HG03135 (cell line): ENCODE measurements at regions not wholly inside any gene's neighbourhood (a gene's known extent, or its start where the extent isn't known, plus 50 kb on each side); places are given as distances from the start of the nearest gene placed in this dataset.
"Not testable (repeated sequence)": the region's sequence is repeated elsewhere in the genome, so short reads cannot be mapped to it uniquely, and the experiment has no call there.

Experiments
- ATAC-seq: cut with Tn5 transposase; IDR thresholded peaks from one replicate; pipeline ENCODE4 v1.9.1; 2021; ENCODE audit warnings: mild to moderate bottlenecking, moderate library complexity; ENCODE audit not compliant: unreplicated experiment

DNA sequence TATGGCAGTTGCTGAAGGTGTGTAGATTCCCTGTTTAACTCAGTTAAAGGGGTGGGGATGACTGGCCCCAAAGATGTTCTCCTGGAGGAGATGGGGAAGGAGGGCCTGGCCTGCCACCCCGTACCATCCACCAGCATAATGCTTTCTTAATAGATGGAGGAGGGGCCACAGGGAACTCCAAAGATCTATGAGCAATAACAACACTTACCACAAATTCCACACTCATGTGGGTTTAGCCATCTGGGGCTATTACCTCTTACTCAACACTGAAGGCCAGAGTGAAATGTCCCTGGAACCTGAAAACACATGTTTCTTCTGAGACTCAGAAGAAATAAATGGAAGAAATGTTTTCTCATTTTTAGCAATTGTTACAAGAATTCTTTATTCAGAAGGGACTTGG lies 259.0 kb downstream of the CXCL12 start:
- no peak for ATAC-seq

DNA sequence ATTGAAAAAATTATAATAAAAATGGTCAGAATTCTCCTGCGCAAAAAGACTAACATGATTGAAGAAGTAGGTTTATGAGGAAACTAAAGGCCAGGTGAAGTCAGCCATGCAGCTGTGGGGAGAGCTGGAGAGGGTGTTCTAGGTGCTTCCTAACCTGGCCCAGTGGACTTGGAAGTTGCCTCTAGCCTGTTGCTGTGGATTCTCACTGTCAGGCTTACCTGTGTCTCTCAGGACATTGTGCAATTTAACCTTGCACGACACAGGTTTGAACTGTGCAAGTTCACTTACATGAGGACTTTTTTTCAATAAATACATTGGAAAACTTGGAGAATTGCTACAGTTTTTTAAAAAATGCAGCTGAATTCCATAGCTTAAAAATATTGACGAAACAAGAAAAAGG lies 266.4 kb downstream of the CXCL12 start:
- no peak for ATAC-seq

DNA sequence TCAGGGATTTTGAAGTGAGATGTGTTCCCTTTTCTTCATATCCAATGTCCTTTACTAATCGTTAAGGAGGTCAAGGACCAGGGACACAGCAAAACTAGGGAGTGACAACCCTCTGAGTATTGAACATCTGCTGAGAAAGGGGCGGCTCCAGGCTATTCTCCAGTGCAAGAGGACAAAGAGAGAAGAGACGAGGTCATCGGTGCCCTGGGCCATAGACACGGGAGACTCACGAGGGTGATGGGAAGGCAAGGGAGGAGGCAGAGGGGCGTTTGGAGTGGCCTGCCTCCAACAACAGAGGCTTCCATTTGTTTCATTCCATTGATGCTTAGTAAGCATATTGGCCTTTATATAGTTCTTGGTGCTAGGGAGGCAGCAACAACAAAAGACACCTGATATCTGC lies 268.4 kb downstream of the CXCL12 start:
- no peak for ATAC-seq

DNA sequence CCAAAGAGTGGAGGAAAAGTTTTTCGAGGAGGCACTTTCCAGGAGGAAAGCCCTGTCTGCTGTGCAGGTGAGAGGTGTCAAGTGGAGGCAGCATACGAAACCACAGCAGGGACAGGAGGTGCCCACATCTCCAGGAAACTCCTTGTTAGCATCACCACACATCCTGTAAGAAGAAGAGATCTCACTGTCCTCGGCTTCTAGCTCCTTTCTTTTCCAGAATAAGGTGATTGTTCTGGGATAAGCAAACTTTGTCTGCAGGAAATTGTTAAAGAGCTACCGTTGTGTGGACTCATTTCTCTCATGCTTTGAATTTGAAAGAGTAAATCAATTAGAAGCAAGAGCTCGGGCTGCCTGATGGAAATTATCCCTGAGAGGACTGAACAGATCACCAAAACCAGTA lies 269.4 kb downstream of the CXCL12 start:
- no peak for ATAC-seq

DNA sequence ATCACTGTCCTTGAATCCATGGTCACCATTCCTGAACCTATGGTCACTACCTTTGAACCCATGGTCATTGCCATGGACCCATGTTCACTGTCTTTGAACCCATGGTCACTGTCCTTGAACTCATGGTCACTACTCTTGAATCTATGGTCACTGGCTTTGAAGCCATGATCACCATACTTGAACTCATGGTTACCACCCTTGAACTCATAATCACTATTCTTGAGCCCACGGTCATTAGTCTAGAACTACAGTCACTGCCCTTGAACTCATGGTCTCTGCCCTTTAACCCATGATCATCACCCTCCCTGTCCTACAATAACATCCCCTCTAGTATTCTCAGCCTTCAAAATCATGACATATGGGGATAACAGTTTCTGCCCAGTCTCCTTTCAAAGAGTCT lies 270.5 kb downstream of the CXCL12 start:
- no peak for ATAC-seq

DNA sequence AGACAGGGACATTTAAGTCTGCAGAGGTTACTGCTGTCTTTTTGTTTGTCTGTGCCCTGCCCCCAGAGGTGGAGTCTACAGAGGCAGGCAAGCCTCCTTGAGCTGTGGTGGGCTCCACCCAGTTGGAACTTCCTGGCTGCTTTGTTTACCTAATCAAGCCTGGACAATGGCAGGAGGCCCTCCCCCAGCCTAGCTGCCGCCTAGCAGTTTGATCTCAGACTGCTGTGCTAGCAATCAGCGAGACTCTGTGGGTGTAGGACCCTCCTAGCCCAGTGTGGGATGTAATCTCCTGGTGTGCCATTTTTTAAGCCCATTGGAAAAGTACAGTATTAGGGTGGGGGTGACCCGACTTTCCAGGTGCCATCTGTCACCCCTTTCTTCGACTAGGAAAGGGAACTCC lies 272.6 kb downstream of the CXCL12 start:
- ATAC-seq: not testable (repeated sequence)

DNA sequence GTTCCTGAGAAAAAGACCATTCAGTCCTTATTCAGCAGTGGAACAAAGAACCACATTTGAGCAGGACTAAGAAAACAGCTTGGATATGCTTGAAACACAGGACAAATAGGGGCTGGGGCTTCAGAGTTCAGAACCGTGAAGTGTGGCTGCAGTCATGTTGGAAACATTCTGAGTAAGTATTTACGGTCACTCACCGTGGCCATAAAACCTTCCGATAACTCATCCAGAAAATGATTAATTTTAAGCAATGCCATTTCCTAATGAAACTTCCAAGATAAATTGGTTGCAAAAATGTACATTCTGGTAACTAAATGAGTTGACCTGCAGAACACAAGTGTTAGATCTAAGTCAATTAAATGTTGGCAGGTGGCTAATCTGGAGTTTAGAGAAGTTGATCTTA lies 279.2 kb downstream of the CXCL12 start:
- ATAC-seq: no peak

DNA sequence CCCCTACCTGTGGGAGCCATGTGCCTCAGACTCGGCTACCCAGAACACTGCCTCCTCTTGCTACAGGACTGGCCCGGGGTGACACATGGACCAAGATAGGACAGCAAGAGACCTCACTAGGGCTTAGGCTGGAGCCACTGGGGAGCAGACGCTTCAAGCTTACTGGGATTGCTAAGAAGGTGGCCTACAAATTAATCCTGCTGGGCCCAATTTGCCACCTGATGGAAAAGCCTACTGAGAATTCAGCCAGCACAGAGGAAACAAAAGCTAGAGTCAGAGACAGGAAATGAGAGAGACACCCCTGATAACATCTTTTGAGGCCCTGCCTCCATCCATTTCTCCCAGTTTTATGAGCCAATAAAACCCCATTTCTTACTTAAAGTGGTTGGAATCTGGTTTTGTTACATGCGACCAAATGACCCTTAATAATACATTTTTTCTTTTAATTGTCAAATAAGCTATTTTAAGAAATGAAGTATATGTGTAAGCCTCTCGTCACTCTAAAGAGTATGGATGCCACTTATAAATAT lies 282.1 kb downstream of the CXCL12 start:
- no peak for ATAC-seq

DNA sequence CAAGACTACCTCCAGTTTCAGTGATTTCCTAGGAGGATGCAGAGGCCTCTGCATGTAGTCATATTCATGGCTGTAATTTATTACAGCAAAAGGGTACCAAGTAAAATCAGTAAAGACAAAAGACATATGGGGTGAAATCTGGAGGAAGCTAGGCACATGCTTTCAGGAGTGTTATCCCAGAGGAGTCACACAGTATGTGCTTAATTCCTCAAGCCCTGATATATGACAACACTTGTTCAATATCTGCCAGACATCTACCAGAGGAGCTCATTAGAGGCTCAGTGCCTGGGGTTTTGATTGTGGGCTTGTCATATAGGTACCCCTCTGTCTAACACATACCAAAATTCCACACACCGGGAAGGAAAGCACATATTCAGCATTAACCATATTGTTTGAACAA lies 283.8 kb downstream of the CXCL12 start:
- no peak for ATAC-seq

DNA sequence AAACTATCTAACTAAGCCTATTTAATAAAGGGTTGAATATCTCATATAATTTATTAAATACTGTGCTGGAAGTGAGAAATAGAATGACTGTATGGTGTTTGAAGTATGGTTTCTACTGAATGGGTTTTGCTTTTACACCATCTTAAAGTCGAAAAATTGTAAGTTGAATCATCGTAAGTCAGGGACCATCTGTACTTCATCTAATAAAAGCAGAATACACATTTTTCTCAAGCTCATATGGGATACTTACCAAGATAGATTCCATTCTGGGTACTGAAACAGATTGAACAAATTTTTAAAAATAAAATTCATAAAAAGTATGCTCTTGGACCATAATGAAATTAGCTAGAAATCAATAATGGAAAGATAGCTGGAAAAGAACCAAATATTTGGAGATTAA lies 285.4 kb downstream of the CXCL12 start:
- no peak for ATAC-seq

DNA sequence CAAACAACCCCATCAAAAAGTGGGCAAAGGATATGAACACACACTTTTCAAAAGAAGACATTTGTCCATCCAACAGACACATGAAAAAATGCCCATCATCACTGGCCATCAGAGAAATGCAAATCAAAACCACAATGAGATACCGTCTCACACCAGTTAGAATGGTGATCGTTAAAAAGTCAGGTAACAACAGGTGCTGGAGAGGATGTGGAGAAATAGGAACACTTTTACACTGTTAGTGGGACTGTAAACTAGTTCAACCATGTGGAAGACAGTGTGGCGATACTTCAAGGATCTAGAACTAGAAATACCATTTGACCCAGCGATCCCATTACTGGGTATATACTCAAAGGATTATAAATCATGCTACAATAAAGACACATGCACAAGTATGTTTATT lies 288.7 kb downstream of the CXCL12 start:
- not testable (repeated sequence) for ATAC-seq

DNA sequence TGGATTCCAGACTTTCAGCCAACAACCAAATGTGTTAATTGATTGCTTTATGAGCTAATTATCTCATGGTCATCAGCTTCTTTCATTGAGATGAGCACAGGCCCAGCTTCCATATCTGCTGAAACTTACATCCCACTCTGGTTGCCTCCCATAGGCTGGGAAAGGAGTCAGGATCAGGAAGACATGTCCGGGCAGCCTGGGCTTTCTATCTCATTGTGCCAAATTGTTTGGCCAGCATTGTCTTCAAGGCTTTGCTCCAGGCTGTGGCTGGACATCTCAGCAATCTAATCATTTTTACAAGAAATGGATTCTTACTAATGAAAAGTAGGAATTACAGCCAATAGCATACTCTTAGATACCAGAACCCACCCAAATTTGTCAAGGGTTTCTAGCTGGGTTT lies 295.2 kb downstream of the CXCL12 start:
- ATAC-seq: no peak

DNA sequence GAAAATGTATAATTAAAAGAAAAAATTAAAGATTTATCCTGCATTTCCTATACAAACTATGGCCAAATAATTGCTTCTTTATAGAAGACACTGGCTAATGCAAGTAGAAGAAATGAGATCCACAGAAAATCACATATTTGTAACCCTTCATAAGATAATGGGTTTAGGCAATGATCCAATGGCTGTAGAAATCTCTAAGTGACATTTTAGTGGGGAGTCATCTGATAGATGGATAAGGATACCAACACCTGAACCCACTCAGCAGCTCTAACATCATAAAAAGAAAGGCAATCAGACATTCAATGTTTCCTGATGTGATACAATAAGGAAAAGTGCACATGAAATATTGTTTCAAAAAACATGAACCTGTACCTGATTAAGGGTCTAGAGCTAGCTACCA lies 297.5 kb downstream of the CXCL12 start:
- no peak for ATAC-seq

DNA sequence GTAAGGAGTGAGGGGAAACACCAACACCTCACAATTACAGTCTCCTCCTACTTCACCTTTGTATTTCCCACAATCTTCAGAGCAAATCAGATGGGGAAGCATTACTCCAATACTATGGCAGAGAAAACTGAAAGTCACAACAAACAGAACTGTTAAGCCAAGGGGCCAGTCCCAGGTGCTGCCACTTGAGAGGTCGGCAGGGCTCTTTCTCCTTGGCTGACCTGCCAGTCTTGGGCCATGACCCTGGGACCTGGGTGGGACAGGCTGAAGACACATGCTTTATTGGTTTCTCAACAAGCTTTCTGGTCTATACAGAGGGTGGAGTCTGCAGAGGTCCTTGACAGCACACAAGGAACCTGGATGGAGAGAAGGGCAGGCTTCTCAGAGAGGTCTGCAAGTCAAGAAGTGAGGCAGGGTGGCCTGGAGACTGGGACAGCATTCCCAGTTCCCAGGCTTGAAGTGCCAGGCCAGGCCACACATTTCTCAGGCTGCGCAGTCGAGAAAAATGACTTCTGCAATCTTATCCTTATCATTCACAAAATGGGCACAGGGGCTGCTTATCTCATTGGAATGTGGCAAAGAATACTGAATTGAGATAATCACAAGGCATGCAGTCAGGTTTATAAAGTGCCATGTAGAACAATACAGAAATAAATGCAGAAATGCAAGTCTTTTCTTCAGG lies 301.0 kb downstream of the CXCL12 start:
- no peak for ATAC-seq

DNA sequence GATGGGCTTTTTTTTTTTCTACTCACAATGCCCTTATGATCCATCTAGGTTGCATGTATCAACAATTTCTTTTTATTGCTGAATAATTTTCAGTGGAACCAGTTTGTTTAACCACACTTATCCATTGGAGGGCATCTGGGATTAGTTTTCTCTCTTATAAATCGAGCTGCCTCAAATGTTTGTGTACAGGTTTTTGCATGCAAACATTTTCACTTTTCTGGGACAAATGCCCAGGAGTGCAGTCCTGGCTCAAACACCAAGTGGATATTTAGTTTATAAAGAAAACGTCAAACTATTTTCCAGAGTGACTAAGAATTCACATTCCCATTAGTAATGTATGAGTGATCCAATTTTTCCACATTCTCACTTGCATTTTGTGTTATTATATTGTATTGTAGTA lies 313.4 kb downstream of the CXCL12 start:
- no peak for ATAC-seq

DNA sequence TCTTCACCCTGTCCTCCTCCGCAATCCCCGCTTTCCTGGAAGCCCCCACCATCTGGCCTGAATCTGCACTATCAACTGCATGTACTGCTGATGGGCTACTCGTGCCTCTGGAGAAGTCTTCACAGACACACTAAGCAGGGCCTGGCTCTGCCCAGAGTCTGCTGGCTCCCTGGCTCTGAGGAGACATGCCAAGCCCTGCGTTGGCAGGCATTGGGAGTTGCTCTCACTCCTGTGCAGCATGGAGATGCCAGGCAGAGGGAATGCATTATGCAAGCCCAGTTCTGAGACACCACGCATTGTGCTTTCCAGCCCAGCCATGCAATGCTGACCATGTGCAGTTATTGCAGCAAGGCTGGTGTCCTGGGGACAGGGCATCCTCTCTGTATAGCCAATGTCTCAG lies 314.6 kb downstream of the CXCL12 start:
- no peak for ATAC-seq

DNA sequence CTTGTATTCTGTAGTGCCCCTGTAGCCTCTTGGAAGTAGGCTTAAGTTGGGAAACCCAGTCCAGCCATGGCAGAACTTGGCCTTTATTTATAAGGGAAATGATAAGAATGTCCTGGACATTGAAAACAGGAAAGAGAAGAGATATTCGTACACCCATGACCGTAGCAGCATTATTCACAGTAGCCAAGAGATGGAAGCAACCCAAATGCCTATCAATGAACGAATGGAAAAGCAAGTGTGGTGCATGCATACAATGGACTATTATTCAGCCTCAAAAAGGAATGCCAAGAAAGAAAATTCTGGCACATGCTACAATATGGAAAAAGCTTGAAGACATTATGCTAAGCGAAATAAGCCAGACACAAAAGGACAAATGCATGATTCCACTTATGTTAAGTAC lies 315.3 kb downstream of the CXCL12 start:
- no peak for ATAC-seq

DNA sequence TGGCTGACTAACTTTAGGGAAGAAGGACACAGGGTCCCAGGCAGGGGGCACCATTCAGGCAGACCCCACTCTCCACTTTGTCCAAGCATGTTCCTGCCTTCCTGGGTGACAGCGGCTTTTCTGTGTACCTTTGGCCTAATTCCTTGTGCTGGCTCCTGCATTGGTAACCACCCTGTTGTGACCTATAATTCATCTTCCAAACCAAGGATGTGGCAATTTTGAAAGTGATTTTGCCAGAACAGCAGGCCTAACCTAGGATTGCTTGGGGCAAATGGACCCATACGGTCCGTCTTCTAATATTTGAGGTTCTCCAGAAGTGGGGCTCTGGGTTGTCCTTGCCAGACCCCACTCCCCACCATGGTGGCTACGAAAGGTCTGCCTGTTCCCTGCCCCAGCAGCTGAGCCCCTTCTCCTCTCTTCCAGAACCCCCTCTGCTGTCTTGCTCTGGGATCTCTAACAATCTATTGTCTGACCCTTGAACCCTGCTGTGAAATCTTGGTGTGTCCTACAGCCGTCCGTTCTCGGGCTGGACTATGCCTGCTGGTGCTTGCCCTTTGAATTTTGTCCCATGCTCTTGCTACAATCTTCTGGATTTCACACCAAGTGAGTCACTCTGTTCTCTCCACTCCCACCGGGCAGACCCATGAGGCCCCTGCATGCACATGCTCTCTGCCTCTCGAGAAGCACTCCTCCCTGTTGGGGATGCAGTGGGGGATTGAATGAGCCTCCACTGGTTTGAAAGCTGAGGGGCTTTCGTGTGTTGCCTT lies 316.0 kb downstream of the CXCL12 start:
- no peak for ATAC-seq

DNA sequence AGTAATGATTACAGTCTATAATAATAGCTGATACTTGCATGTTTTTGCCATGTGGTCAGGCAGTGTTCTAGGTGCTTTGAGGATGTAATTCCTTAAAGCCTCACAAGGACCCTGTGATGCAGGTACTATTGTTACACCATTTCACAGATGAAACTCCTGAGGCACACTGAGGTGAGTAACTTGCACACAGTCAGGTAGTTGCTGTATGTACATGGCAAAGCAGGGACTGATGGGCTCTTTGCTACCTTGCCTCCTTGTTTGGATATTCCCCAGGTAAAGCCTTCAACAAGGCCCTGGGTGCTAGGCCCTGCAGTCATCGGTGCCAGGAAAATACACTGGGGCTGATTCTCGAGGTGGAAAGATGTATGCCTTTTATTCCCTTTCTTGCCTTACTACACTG lies 317.5 kb downstream of the CXCL12 start:
- ATAC-seq: no peak

DNA sequence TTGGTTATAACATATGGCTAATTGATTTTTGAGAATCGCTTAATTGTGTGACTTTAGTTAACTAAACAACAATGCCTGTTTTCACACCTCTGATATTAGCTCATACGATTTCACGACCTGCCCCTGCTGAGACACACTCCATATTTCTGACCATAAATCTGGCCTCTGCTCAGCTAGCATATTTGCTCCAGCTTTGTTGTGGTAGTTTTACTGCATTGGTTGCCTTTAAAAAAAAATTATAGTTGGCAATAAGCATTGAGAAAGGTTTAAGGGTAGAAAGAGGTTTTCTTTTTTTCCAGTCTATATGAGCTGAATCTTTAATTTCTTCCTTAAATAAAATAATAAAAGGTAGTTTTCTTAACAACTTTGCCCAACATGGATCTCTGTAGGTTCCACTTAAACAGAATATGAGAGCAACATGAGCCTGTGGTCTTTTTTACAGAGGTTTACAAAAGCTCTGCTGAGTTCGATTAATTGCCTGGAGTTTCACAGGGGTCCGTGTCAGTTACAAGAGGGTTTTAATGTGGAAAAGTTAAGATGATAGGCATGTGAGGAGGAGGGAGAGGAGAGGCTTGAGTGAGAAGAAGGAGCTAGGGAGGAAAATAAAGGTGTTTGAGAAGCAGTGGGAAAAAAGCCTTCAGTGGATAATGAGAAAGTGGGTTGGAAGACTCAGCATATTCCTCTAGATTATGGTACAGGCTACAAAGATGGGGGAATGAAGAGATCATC lies 318.2 kb downstream of the CXCL12 start:
- ATAC-seq: no peak

DNA sequence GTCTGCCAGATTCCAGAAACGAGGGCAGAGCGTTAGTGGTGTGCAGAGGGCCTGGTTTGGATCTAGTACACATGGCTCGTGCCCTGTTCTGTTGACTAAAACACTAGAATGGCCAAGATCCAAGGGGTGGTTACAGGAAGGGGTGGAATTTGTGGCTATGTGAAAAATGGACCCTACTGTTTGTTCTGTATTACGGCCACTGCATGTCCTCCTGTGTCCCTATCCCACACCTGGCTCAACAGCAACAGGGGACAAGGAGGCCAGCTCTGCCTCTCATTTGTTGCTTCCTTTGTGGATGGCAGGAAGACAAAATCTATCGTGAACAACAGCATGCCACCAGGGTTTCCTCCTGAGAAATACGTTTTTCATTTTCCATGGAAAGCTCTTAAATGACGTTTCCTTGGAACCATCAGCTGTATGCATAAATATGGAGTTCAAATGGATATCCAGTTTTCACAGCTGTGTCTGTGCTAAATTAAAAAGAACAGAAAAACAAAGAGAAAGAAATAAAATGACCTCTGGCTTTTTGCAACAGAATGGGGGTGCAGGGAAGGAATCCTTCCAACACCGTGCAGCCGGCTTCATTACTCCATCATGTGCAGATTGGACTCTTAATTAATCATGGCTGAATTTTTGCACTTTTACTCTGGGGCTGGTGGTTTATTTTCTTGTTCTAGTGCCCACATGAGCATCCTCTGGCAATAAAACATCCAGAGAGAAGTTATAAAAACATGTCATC lies 318.9 kb downstream of the CXCL12 start:
- ATAC-seq: no peak
